IPS-15b (cell line): ENCODE measurements at regions not wholly inside any gene's neighbourhood (a gene's known extent, or its start where the extent isn't known, plus 50 kb on each side); places are given as distances from the start of the nearest gene placed in this dataset.

Experiments used
- H3K27me3 ChIP-seq: one replicate; pipeline ENCODE4 v1.6.1; 2013; ENCODE audit warnings: low read length; ENCODE audit not compliant: control insufficient read depth, insufficient read depth
- H3K36me3 ChIP-seq: one replicate; pipeline ENCODE4 v1.6.1; 2013; ENCODE audit warnings: low read length; ENCODE audit not compliant: control insufficient read depth, insufficient read depth
- H3K4me1 ChIP-seq: one replicate; pipeline ENCODE4 v1.6.1; 2013; ENCODE audit warnings: mild to moderate bottlenecking, low read length; ENCODE audit not compliant: control insufficient read depth, insufficient read depth
- H3K4me3 ChIP-seq: one replicate; pipeline ENCODE4 v1.5.1; 2013; ENCODE audit warnings: low read depth, low read length
- H3K9ac ChIP-seq: one replicate; pipeline ENCODE4 v1.6.1; 2013; ENCODE audit warnings: low read depth, mild to moderate bottlenecking, low read length
- H3K9me3 ChIP-seq: one replicate; pipeline ENCODE4 v1.6.1; 2013; ENCODE audit warnings: mild to moderate bottlenecking, low read length; ENCODE audit not compliant: control insufficient read depth, insufficient read depth

GRCh38 chr3:117433427-117433826 lies 723.8 kb downstream of the TUSC7 start:
- H3K4me1 ChIP-seq, result peaks cover 3% of the 10 kb centered on the region
- no peak overlapping the region for H3K9ac ChIP-seq
- H3K36me3 ChIP-seq, result no peaks in the 10 kb centered on the region
- H3K4me3 ChIP-seq, result no peak overlapping the region
- H3K27me3 ChIP-seq, result peaks cover 2% of the 10 kb centered on the region
- no peaks in the 10 kb centered on the region for H3K9me3 ChIP-seq

- peaks cover 2% of the 10 kb centered on the region for H3K27me3 ChIP-seq
- no peak overlapping the region for H3K9ac ChIP-seq
- H3K4me1 ChIP-seq, result peaks cover 3% of the 10 kb centered on the region
- H3K36me3 ChIP-seq, result no peaks in the 10 kb centered on the region
- H3K4me3 ChIP-seq, result no peak overlapping the region
- no peaks in the 10 kb centered on the region for H3K9me3 ChIP-seq
Observed at GRCh38 chr3:117434661-117435412, 725.3 kb downstream of the TUSC7 start.

GRCh38 chr3:117435506-117435905 lies 725.9 kb downstream of the TUSC7 start:
- Histone ChIP-seq H3K27me3 (peaks cover 2% of the 10 kb centered on the region), H3K4me3 (no peak overlapping the region), H3K9ac (no peak overlapping the region), H3K4me1 (peaks cover 3% of the 10 kb centered on the region), H3K36me3 (no peaks in the 10 kb centered on the region), H3K9me3 (no peaks in the 10 kb centered on the region)

- Histone ChIP-seq H3K27me3 (no peaks in the 10 kb centered on the region), H3K4me1 (peaks cover 3% of the 10 kb centered on the region), H3K9me3 (no peaks in the 10 kb centered on the region), H3K36me3 (no peaks in the 10 kb centered on the region), H3K9ac (no peak overlapping the region), H3K4me3 (no peak overlapping the region)
Observed at GRCh38 chr3:117439812-117440211, 730.2 kb downstream of the TUSC7 start.

GRCh38 chr3:117441851-117442250 lies 732.3 kb downstream of the TUSC7 start:
- H3K4me1 ChIP-seq, result peaks cover 2% of the 10 kb centered on the region
- H3K36me3 ChIP-seq, result no peaks in the 10 kb centered on the region
- no peaks in the 10 kb centered on the region for H3K27me3 ChIP-seq
- no peak overlapping the region for H3K4me3 ChIP-seq
- H3K9me3 ChIP-seq, result no peaks in the 10 kb centered on the region
- H3K9ac ChIP-seq, result no peak overlapping the region

GRCh38 chr3:117442566-117442965 lies 733.0 kb downstream of the TUSC7 start:
- Histone ChIP-seq H3K36me3 (no peaks in the 10 kb centered on the region), H3K27me3 (no peaks in the 10 kb centered on the region), H3K4me3 (no peak overlapping the region), H3K4me1 (no peaks in the 10 kb centered on the region), H3K9me3 (no peaks in the 10 kb centered on the region), H3K9ac (no peak overlapping the region)

GRCh38 chr3:117443014-117443413 lies 733.4 kb downstream of the TUSC7 start:
- Histone ChIP-seq H3K9me3 (no peaks in the 10 kb centered on the region), H3K9ac (no peak overlapping the region), H3K4me3 (no peak overlapping the region), H3K36me3 (no peaks in the 10 kb centered on the region), H3K27me3 (no peaks in the 10 kb centered on the region), H3K4me1 (no peaks in the 10 kb centered on the region)

GRCh38 chr3:117444175-117444574 lies 734.6 kb downstream of the TUSC7 start:
- H3K9ac ChIP-seq, result no peak overlapping the region
- no peak overlapping the region for H3K4me3 ChIP-seq
- no peaks in the 10 kb centered on the region for H3K9me3 ChIP-seq
- no peaks in the 10 kb centered on the region for H3K27me3 ChIP-seq
- no peaks in the 10 kb centered on the region for H3K4me1 ChIP-seq
- H3K36me3 ChIP-seq, result no peaks in the 10 kb centered on the region

GRCh38 chr3:117447419-117447818 lies 737.8 kb downstream of the TUSC7 start:
- Histone ChIP-seq H3K4me1 (no peaks in the 10 kb centered on the region), H3K9ac (no peak overlapping the region), H3K36me3 (no peaks in the 10 kb centered on the region)

GRCh38 chr3:117450026-117450425 lies 740.4 kb downstream of the TUSC7 start:
- Histone ChIP-seq H3K9ac (no peak overlapping the region), H3K27me3 (no peaks in the 10 kb centered on the region), H3K9me3 (no peaks in the 10 kb centered on the region), H3K36me3 (no peaks in the 10 kb centered on the region), H3K4me3 (no peak overlapping the region), H3K4me1 (no peaks in the 10 kb centered on the region)

More at GRCh38 chr3:117447419-117447818, 737.8 kb downstream of the TUSC7 start:
- Histone ChIP-seq H3K4me3 (no peak overlapping the region), H3K27me3 (no peaks in the 10 kb centered on the region), H3K9me3 (no peaks in the 10 kb centered on the region)

GRCh38 chr3:117454254-117454653 lies 744.7 kb downstream of the TUSC7 start:
- Histone ChIP-seq H3K4me1 (no peaks in the 10 kb centered on the region), H3K27me3 (no peaks in the 10 kb centered on the region), H3K9me3 (no peaks in the 10 kb centered on the region), H3K36me3 (no peaks in the 10 kb centered on the region), H3K9ac (no peak overlapping the region), H3K4me3 (no peak overlapping the region)

- Histone ChIP-seq H3K4me3 (no peak overlapping the region), H3K9me3 (no peaks in the 10 kb centered on the region), H3K27me3 (no peaks in the 10 kb centered on the region), H3K9ac (no peak overlapping the region), H3K4me1 (no peaks in the 10 kb centered on the region), H3K36me3 (no peaks in the 10 kb centered on the region)
Observed at GRCh38 chr3:117454908-117455307, 745.3 kb downstream of the TUSC7 start.
